ENCODE measurements at regions not wholly inside any gene's neighbourhood (a gene's known extent, or its start where the extent isn't known, plus 50 kb on each side); places are given as distances from the start of the nearest gene placed in this dataset.
A peak's percentile ranks its signal among the peaks of the same experiment; 100 is the strongest.

DNA sequence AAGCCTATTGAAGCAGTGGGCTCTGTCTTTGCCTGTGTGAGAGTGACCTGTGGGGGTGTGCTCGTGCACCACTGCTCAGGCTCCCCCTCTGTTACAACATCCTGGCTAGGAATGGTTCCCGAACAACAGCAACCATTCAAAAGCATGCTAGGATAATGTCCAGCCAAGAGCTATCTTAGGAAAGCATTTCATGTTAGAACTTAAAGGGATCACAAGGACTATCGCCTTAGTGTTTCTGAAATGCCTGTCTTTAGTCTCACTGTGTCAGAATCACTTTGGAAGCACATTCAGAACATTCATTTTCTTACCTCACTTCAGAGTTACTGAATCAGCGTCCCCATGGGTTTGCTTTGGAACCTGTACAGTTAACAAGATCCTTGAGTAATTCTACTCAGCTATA, 134.9 kb upstream of the DSEL start:
- H3K79me1 ChIP-seq (ENCODE audit: low read depth, low read length): no peaks in the 10 kb centered on the region
- H3K14ac ChIP-seq (ENCODE audit: insufficient read length): no peak overlapping the region
- 73% methylated on average over 4 of the region's 4 CpGs; no CpG with 5 or more reads in 1 of the 2 experiments for WGBS, 2 experiments (ENCODE audit: extremely low coverage in 1 of 2, insufficient coverage in 1 of 2, insufficient read length in 1 of 2, insufficient replicate concordance in 2 of 2, low coverage in 1 of 2, low lambda C conversion rate in 2 of 2, missing lambda C conversion rate in 1 of 2)
- H3K23me2 ChIP-seq (ENCODE audit: low read depth, low read length): no peaks in the 10 kb centered on the region
- DNase-seq (ENCODE audit: low read depth in 1 of 2, low spot score in 2 of 2) (no peak), FAIRE-seq (no peak)
- no peaks in the 10 kb centered on the region for H3K9me3 ChIP-seq (ENCODE audit: insufficient read depth in 2 of 2, low read depth in 1 of 2, low read length in 1 of 2)
- no peak overlapping the region for H3K56ac ChIP-seq (replicated peaks; ENCODE audit: insufficient read length, low read depth, low read length)
- no peak overlapping the region for H4K5ac ChIP-seq (ENCODE audit: insufficient read length, low read depth, low read length)
- H2BK20ac ChIP-seq (ENCODE audit: low read length): no peak overlapping the region
- peak overlapping the region; percentile 98 for H2AFZ ChIP-seq (ENCODE audit: low read length)
- no peak overlapping the region for H3K9ac ChIP-seq (replicated peaks in 1 of 4; ENCODE audit: extremely low read depth in 1 of 4, low read depth in 3 of 4, low read length in 3 of 4)
- CTCF ChIA-PET (ENCODE audit: partially characterized antibody): no interaction called here
- no peak overlapping the region for H2BK5ac ChIP-seq (ENCODE audit: low read depth, low read length)
- H3K23ac ChIP-seq (ENCODE audit: insufficient read length): no peak overlapping the region
- no peaks in the 10 kb centered on the region for H4K20me1 ChIP-seq (replicated peaks in 1 of 2; ENCODE audit: control insufficient read depth in 1 of 2, insufficient read depth in 2 of 2, low read length in 2 of 2)
- H2BK12ac ChIP-seq (ENCODE audit: low read depth, low read length): no peak overlapping the region; the same call in 1 of the 2 replicates
- no peak overlapping the region for H3K4me2 ChIP-seq (ENCODE audit: insufficient read depth in 1 of 2, low read depth in 2 of 2, low read length in 2 of 2)
- H2BK15ac ChIP-seq (ENCODE audit: low read length): no peak overlapping the region
- no peak overlapping the region for H4K91ac ChIP-seq (replicated peaks; ENCODE audit: insufficient read length, low read length)
- no peak overlapping the region for H2BK120ac ChIP-seq (replicated peaks; ENCODE audit: low read depth, low read length)
- no peak overlapping the region for H4K8ac ChIP-seq (ENCODE audit: extremely low read depth, insufficient read depth, low read length)
- no peak overlapping the region for H2AK5ac ChIP-seq (ENCODE audit: low read depth, low read length)
- no peak overlapping the region for H3K18ac ChIP-seq (ENCODE audit: extremely low read depth, low read length)
- no peaks in the 10 kb centered on the region for H3K79me2 ChIP-seq (ENCODE audit: control insufficient read depth in 1 of 2, insufficient read depth in 2 of 2, low read length in 2 of 2)
- POLR2A ChIA-PET (ENCODE audit: partially characterized antibody): no interaction called here
- H3K27me3 ChIP-seq (replicated peaks in 1 of 4; ENCODE audit: control insufficient read depth in 3 of 4, extremely low read depth in 1 of 4, insufficient read depth in 3 of 4, low read length in 3 of 4): no peaks in the 10 kb centered on the region
- H3K4me1 ChIP-seq (replicated peaks in 1 of 4; ENCODE audit: control insufficient read depth in 3 of 4, insufficient read depth in 4 of 4, low read length in 3 of 4): no peaks in the 10 kb centered on the region
- no peak overlapping the region for H3K4me3 ChIP-seq (ENCODE audit: extremely low read depth in 1 of 4, insufficient read depth in 2 of 4, low read depth in 3 of 4, low read length in 4 of 4)
- H3K36me3 ChIP-seq (ENCODE audit: control insufficient read depth in 2 of 4, insufficient read depth in 4 of 4, low read length in 3 of 4): no peaks in the 10 kb centered on the region
- H3K4ac ChIP-seq (replicated peaks; ENCODE audit: insufficient read length, low read depth, low read length): no peak overlapping the region
- no peak overlapping the region for H3K27ac ChIP-seq (ENCODE audit: low read depth, low read length)
- TF ChIP-seq SP1 (IDR thresholded peaks at IDR 0.05; ENCODE audit: low read depth, low read length) (no peak), SRF (IDR thresholded peaks at IDR 0.05; ENCODE audit: low read depth, low read length) (no peak), SIX5 (IDR thresholded peaks at IDR 0.05; ENCODE audit: low read depth, low read length) (no peak), RBBP5 (IDR thresholded peaks at IDR 0.05; ENCODE audit: borderline replicate concordance, low read depth, low read length) (no peak), CBX8 (IDR thresholded peaks at IDR 0.05; ENCODE audit: borderline replicate concordance, low read depth, low read length) (no peak), NANOG (IDR thresholded peaks at IDR 0.05; ENCODE audit: insufficient read depth, low read depth, low read length, poor library complexity, severe bottlenecking) (no peak), YY1 (IDR thresholded peaks at IDR 0.05; ENCODE audit: low read depth, low read length) (no peak), JUND (IDR thresholded peaks at IDR 0.05; ENCODE audit: low read length) (no peak), CBX5 (IDR thresholded peaks at IDR 0.05; ENCODE audit: low read depth, low read length) (no peak), TCF12 (IDR thresholded peaks at IDR 0.05; ENCODE audit: low read depth, low read length) (no peak), TAF7 (optimal IDR thresholded peaks at IDR 0.05; ENCODE audit: borderline replicate concordance, low read depth, low read length) (no peak), SP2 (IDR thresholded peaks at IDR 0.05; ENCODE audit: low read length) (no peak)
- TF ChIP-seq, protein P1, sequence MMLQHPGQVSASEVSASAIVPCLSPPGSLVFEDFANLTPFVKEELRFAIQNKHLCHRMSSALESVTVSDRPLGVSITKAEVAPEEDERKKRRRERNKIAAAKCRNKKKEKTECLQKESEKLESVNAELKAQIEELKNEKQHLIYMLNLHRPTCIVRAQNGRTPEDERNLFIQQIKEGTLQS (IDR thresholded peaks at IDR 0.05; ENCODE audit: insufficient read depth, low read depth, low read length): no peak
- TF ChIP-seq, protein P2, sequence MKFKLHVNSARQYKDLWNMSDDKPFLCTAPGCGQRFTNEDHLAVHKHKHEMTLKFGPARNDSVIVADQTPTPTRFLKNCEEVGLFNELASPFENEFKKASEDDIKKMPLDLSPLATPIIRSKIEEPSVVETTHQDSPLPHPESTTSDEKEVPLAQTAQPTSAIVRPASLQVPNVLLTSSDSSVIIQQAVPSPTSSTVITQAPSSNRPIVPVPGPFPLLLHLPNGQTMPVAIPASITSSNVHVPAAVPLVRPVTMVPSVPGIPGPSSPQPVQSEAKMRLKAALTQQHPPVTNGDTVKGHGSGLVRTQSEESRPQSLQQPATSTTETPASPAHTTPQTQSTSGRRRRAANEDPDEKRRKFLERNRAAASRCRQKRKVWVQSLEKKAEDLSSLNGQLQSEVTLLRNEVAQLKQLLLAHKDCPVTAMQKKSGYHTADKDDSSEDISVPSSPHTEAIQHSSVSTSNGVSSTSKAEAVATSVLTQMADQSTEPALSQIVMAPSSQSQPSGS (IDR thresholded peaks at IDR 0.05; ENCODE audit: low read length): no peak
